ENCODE measurements at regions not wholly inside any gene's neighbourhood (a gene's known extent, or its start where the extent isn't known, plus 50 kb on each side); places are given as distances from the start of the nearest gene placed in this dataset.
A peak's percentile ranks its signal among the peaks of the same experiment; 100 is the strongest.

GRCh38 chr3:18988614-18989229, 159.6 kb upstream of the KCNH8 start:
- no peak overlapping the region for H3K4me2 ChIP-seq (ENCODE audit: low read length)

GRCh38 chr3:18987862-18988447, 160.4 kb upstream of the KCNH8 start:
- no peak overlapping the region for H2AFZ ChIP-seq (ENCODE audit: low read length)
- H3K79me2 ChIP-seq (ENCODE audit: insufficient read depth, low read length) = no peaks in the 10 kb centered on the region
- H3K4me2 ChIP-seq (ENCODE audit: low read length) = no peak overlapping the region
- no peaks in the 10 kb centered on the region for H3K36me3 ChIP-seq (ENCODE audit: insufficient read depth, low read length)
- no peak overlapping the region for H3K4me3 ChIP-seq (ENCODE audit: low read depth, low read length, poor library complexity, severe bottlenecking)
- no peaks in the 10 kb centered on the region for H4K20me1 ChIP-seq (ENCODE audit: insufficient read depth, low read length)
- H3K9me2 ChIP-seq (ENCODE audit: low read depth, low read length) = no peaks in the 10 kb centered on the region
- H3F3A ChIP-seq (ENCODE audit: insufficient read depth, low read length) = no peaks in the 10 kb centered on the region
- TF ChIP-seq CTCF (IDR thresholded peaks at IDR 0.05; ENCODE audit: low read length) (no peak), EZH2 (IDR thresholded peaks at IDR 0.05; ENCODE audit: borderline replicate concordance, low read length) (no peak)
- H3K27ac ChIP-seq (ENCODE audit: low read depth, low read length, poor library complexity, severe bottlenecking) = no peak overlapping the region
- H3K27me3 ChIP-seq (ENCODE audit: insufficient read depth, low read length) = no peaks in the 10 kb centered on the region
- no peak overlapping the region for H3K9ac ChIP-seq (ENCODE audit: low read length)
- no peaks in the 10 kb centered on the region for H3K4me1 ChIP-seq (ENCODE audit: insufficient read depth, low read length, severe bottlenecking)
- H3K9me3 ChIP-seq (ENCODE audit: low read length) = no peaks in the 10 kb centered on the region

More at GRCh38 chr3:18988614-18989229, 159.6 kb upstream of the KCNH8 start:
- Histone ChIP-seq H3F3A (ENCODE audit: insufficient read depth, low read length) (no peaks in the 10 kb centered on the region), H3K79me2 (ENCODE audit: insufficient read depth, low read length) (no peaks in the 10 kb centered on the region), H3K9ac (ENCODE audit: low read length) (no peak overlapping the region), H3K9me2 (ENCODE audit: low read depth, low read length) (no peaks in the 10 kb centered on the region), H2AFZ (ENCODE audit: low read length) (no peak overlapping the region), H4K20me1 (ENCODE audit: insufficient read depth, low read length) (no peaks in the 10 kb centered on the region), H3K9me3 (ENCODE audit: low read length) (no peaks in the 10 kb centered on the region), H3K4me3 (ENCODE audit: low read depth, low read length, poor library complexity, severe bottlenecking) (no peak overlapping the region), H3K27me3 (ENCODE audit: insufficient read depth, low read length) (no peaks in the 10 kb centered on the region), H3K36me3 (ENCODE audit: insufficient read depth, low read length) (no peaks in the 10 kb centered on the region), H3K27ac (ENCODE audit: low read depth, low read length, poor library complexity, severe bottlenecking) (no peak overlapping the region), H3K4me1 (ENCODE audit: insufficient read depth, low read length, severe bottlenecking) (no peaks in the 10 kb centered on the region)
- TF ChIP-seq EZH2 (IDR thresholded peaks at IDR 0.05; ENCODE audit: borderline replicate concordance, low read length) (no peak), CTCF (IDR thresholded peaks at IDR 0.05; ENCODE audit: low read length) (peak; percentile 56)

- H3K9me3 ChIP-seq (ENCODE audit: low read length) = no peaks in the 10 kb centered on the region
- H3K9me2 ChIP-seq (ENCODE audit: low read depth, low read length) = no peaks in the 10 kb centered on the region
- no peaks in the 10 kb centered on the region for H3K27me3 ChIP-seq (ENCODE audit: insufficient read depth, low read length)
- no peak overlapping the region for H2AFZ ChIP-seq (ENCODE audit: low read length)
- no peaks in the 10 kb centered on the region for H3K36me3 ChIP-seq (ENCODE audit: insufficient read depth, low read length)
- H3K4me1 ChIP-seq (ENCODE audit: insufficient read depth, low read length, severe bottlenecking) = no peaks in the 10 kb centered on the region
- H3F3A ChIP-seq (ENCODE audit: insufficient read depth, low read length) = no peaks in the 10 kb centered on the region
- no peak overlapping the region for H3K4me2 ChIP-seq (ENCODE audit: low read length)
- TF ChIP-seq EZH2 (IDR thresholded peaks at IDR 0.05; ENCODE audit: borderline replicate concordance, low read length) = no peak
- TF ChIP-seq CTCF (IDR thresholded peaks at IDR 0.05; ENCODE audit: low read length) = no peak
- no peak overlapping the region for H3K9ac ChIP-seq (ENCODE audit: low read length)
- H3K4me3 ChIP-seq (ENCODE audit: low read depth, low read length, poor library complexity, severe bottlenecking) = no peak overlapping the region
- no peak overlapping the region for H3K27ac ChIP-seq (ENCODE audit: low read depth, low read length, poor library complexity, severe bottlenecking)
- H3K79me2 ChIP-seq (ENCODE audit: insufficient read depth, low read length) = no peaks in the 10 kb centered on the region
- no peaks in the 10 kb centered on the region for H4K20me1 ChIP-seq (ENCODE audit: insufficient read depth, low read length)
These were observed 161.2 kb upstream of the KCNH8 start for GRCh38 chr3:18987070-18987469.
